SK-N-SH treated with all-trans-retinoic acid at 6 μM for 48 hours (cell line): ENCODE measurements at regions not wholly inside any gene's neighbourhood (a gene's known extent, or its start where the extent isn't known, plus 50 kb on each side); places are given as distances from the start of the nearest gene placed in this dataset.

Experiments used
- ARNTL ChIP-seq: fragments of 450-650 bp; formaldehyde crosslinking; IDR thresholded peaks from 2 replicates; pipeline ENCODE4 v1.5.0; 2020; ENCODE audit warnings: low read depth, mild to moderate bottlenecking, moderate library complexity, borderline replicate concordance
- ISL1 ChIP-seq: fragments of 250-450 bp; sonication (Bioruptor Pico); IDR thresholded peaks from 2 replicates; pipeline ENCODE4 v2.1.2; 2022; ENCODE audit warnings: mild to moderate bottlenecking, moderate library complexity
- ZFP3 ChIP-seq: fragments of 250-450 bp; sonication (Bioruptor Pico); IDR thresholded peaks from 2 replicates; pipeline ENCODE4 v1.5.0; 2020; ENCODE audit warnings: mild to moderate bottlenecking, moderate library complexity

DNA sequence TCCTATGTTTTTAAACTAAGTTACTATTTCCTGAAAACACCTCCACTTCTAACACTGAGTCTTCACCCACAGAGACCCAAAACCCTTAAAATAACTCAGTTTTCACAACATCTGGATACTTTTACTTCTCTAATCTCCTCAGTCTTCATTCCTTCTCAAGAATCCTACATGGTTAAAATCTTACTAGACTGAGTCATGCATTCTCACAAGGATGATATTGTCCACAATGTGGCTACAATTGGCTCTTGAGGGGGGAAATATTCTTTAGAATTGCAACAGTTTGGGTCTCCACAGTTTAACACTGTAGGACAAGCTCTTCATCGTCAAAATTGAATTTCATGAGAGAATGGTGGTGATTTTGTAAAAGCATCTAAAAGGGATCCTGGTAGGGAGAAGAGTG, 397.1 kb downstream of the SLITRK5 start:
- TF ChIP-seq ARNTL (CRISPR knock-in tag) (no peak), ISL1 (CRISPR knock-in tag) (no peak), ZFP3 (CRISPR knock-in tag) (no peak)
